Stimulated activated effector memory CD8-positive, alpha-beta T cell treated with anti-CD3 and anti-CD28 coated beads, Interleukin-12 subunit alpha, Interleukin-12 subunit beta, amount 100 ng/mL, for 72 hours (primary cell): ENCODE measurements at regions not wholly inside any gene's neighbourhood (a gene's known extent, or its start where the extent isn't known, plus 50 kb on each side); places are given as distances from the start of the nearest gene placed in this dataset.

Source experiments
- ATAC-seq: fragments of 150-1000 bp; cut with Tn5 transposase; 2 replicates; pipeline ENCODE4 v1.10.0; 2021
- DNase-seq, 2 donors: peaks; one replicate each; pipeline ENCODE4 v3.0.0; 2021 to 2022; ENCODE audit warnings: low spot score in 2 of 2
- H3K27ac Mint-ChIP-seq: one replicate; pipeline ENCODE4 v1.8.0; 2022; ENCODE audit warnings: mild to moderate bottlenecking, mixed read lengths
- H3K36me3 Mint-ChIP-seq: one replicate; pipeline ENCODE4 v1.8.0; 2022; ENCODE audit warnings: mild to moderate bottlenecking, mixed read lengths
- H3K4me1 Mint-ChIP-seq: one replicate; pipeline ENCODE4 v1.8.0; 2022; ENCODE audit warnings: mixed read lengths
- H3K4me3 Mint-ChIP-seq: one replicate; pipeline ENCODE4 v1.8.0; 2022; ENCODE audit warnings: mild to moderate bottlenecking, mixed read lengths
- H3K9me3 Mint-ChIP-seq: one replicate; pipeline ENCODE4 v1.8.0; 2022; ENCODE audit warnings: mixed read lengths

- DNase-seq = no peak
- H3K4me1 Mint-ChIP-seq = no peaks in the 10 kb centered on the region
- H3K9me3 Mint-ChIP-seq = peaks cover 4% of the 10 kb centered on the region
- no peak overlapping the region for H3K27ac Mint-ChIP-seq
- no peak for ATAC-seq
- no peak overlapping the region for H3K4me3 Mint-ChIP-seq
- no peaks in the 10 kb centered on the region for H3K36me3 Mint-ChIP-seq
Measured at GRCh38 chr6:84469144-84469543, 241.7 kb upstream of the CEP162 start.

GRCh38 chr6:84467296-84467695, 239.9 kb upstream of the CEP162 start:
- no peaks in the 10 kb centered on the region for H3K9me3 Mint-ChIP-seq
- no peaks in the 10 kb centered on the region for H3K36me3 Mint-ChIP-seq
- ATAC-seq (no peak), DNase-seq (no peak)
- H3K27ac Mint-ChIP-seq = no peak overlapping the region
- no peaks in the 10 kb centered on the region for H3K4me1 Mint-ChIP-seq
- H3K4me3 Mint-ChIP-seq = no peak overlapping the region

GRCh38 chr6:84466511-84466910, 239.1 kb upstream of the CEP162 start:
- H3K27ac Mint-ChIP-seq = no peak overlapping the region
- DNase-seq (no peak), ATAC-seq (no peak)
- H3K36me3 Mint-ChIP-seq = no peaks in the 10 kb centered on the region
- H3K9me3 Mint-ChIP-seq = no peaks in the 10 kb centered on the region
- H3K4me3 Mint-ChIP-seq = no peak overlapping the region
- no peaks in the 10 kb centered on the region for H3K4me1 Mint-ChIP-seq

- Mint-ChIP-seq H3K4me3 (no peak overlapping the region), H3K4me1 (no peaks in the 10 kb centered on the region), H3K36me3 (no peaks in the 10 kb centered on the region), H3K27ac (no peak overlapping the region), H3K9me3 (no peaks in the 10 kb centered on the region)
- ATAC-seq (no peak), DNase-seq (no peak)
Measured at GRCh38 chr6:84464471-84464870, 237.0 kb upstream of the CEP162 start.

GRCh38 chr6:84462698-84463097, 235.3 kb upstream of the CEP162 start:
- no peak overlapping the region for H3K27ac Mint-ChIP-seq
- DNase-seq = no peak
- H3K4me3 Mint-ChIP-seq = no peak overlapping the region
- no peaks in the 10 kb centered on the region for H3K36me3 Mint-ChIP-seq
- H3K9me3 Mint-ChIP-seq = no peaks in the 10 kb centered on the region
- H3K4me1 Mint-ChIP-seq = no peaks in the 10 kb centered on the region
- no peak for ATAC-seq

GRCh38 chr6:84461461-84461860, 234.0 kb upstream of the CEP162 start:
- Mint-ChIP-seq H3K9me3 (no peaks in the 10 kb centered on the region), H3K36me3 (no peaks in the 10 kb centered on the region), H3K4me3 (no peak overlapping the region), H3K27ac (no peak overlapping the region), H3K4me1 (no peaks in the 10 kb centered on the region)
- no peak for ATAC-seq
- no peak for DNase-seq

GRCh38 chr6:84460491-84460890, 233.0 kb upstream of the CEP162 start:
- no peak for ATAC-seq
- Mint-ChIP-seq H3K36me3 (no peaks in the 10 kb centered on the region), H3K9me3 (no peaks in the 10 kb centered on the region), H3K27ac (no peak overlapping the region), H3K4me3 (no peak overlapping the region), H3K4me1 (no peaks in the 10 kb centered on the region)
- no peak for DNase-seq

GRCh38 chr6:84459401-84459800, 232.0 kb upstream of the CEP162 start:
- Mint-ChIP-seq H3K4me1 (no peaks in the 10 kb centered on the region), H3K4me3 (no peak overlapping the region), H3K9me3 (no peaks in the 10 kb centered on the region), H3K36me3 (no peaks in the 10 kb centered on the region), H3K27ac (no peak overlapping the region)
- DNase-seq = no peak
- ATAC-seq = no peak

- ATAC-seq = no peak
- Mint-ChIP-seq H3K4me1 (no peaks in the 10 kb centered on the region), H3K4me3 (no peak overlapping the region), H3K27ac (no peak overlapping the region), H3K9me3 (no peaks in the 10 kb centered on the region), H3K36me3 (no peaks in the 10 kb centered on the region)
- no peak for DNase-seq
Measured at GRCh38 chr6:84458271-84458670, 230.8 kb upstream of the CEP162 start.

GRCh38 chr6:84457276-84457675, 229.8 kb upstream of the CEP162 start:
- no peaks in the 10 kb centered on the region for H3K36me3 Mint-ChIP-seq
- no peaks in the 10 kb centered on the region for H3K9me3 Mint-ChIP-seq
- no peaks in the 10 kb centered on the region for H3K4me1 Mint-ChIP-seq
- no peak for DNase-seq
- H3K4me3 Mint-ChIP-seq = no peak overlapping the region
- no peak overlapping the region for H3K27ac Mint-ChIP-seq
- ATAC-seq = no peak

GRCh38 chr6:84456803-84457202, 229.4 kb upstream of the CEP162 start:
- ATAC-seq (no peak), DNase-seq (no peak)
- Mint-ChIP-seq H3K9me3 (no peaks in the 10 kb centered on the region), H3K36me3 (no peaks in the 10 kb centered on the region), H3K27ac (no peak overlapping the region), H3K4me3 (no peak overlapping the region), H3K4me1 (no peaks in the 10 kb centered on the region)

- no peaks in the 10 kb centered on the region for H3K36me3 Mint-ChIP-seq
Measured at GRCh38 chr6:84455511-84456029, 228.1 kb upstream of the CEP162 start.

GRCh38 chr6:84453499-84453898, 226.1 kb upstream of the CEP162 start:
- H3K4me3 Mint-ChIP-seq = no peak overlapping the region

More at GRCh38 chr6:84455511-84456029, 228.1 kb upstream of the CEP162 start:
- Mint-ChIP-seq H3K4me1 (no peaks in the 10 kb centered on the region), H3K9me3 (no peaks in the 10 kb centered on the region), H3K4me3 (no peak overlapping the region), H3K27ac (no peak overlapping the region)
- ATAC-seq (no peak), DNase-seq (no peak)

GRCh38 chr6:84450018-84450417, 222.6 kb upstream of the CEP162 start:
- no peaks in the 10 kb centered on the region for H3K9me3 Mint-ChIP-seq
- H3K4me1 Mint-ChIP-seq = no peaks in the 10 kb centered on the region
- no peak overlapping the region for H3K27ac Mint-ChIP-seq
- no peak for ATAC-seq
- H3K36me3 Mint-ChIP-seq = no peaks in the 10 kb centered on the region
- no peak overlapping the region for H3K4me3 Mint-ChIP-seq
- no peak for DNase-seq

More at GRCh38 chr6:84453499-84453898, 226.1 kb upstream of the CEP162 start:
- H3K4me1 Mint-ChIP-seq = no peaks in the 10 kb centered on the region
- no peaks in the 10 kb centered on the region for H3K36me3 Mint-ChIP-seq
- H3K9me3 Mint-ChIP-seq = no peaks in the 10 kb centered on the region
- no peak for DNase-seq
- ATAC-seq = no peak
- H3K27ac Mint-ChIP-seq = no peak overlapping the region

GRCh38 chr6:84449220-84449619, 221.8 kb upstream of the CEP162 start:
- no peak overlapping the region for H3K27ac Mint-ChIP-seq
- H3K9me3 Mint-ChIP-seq = no peaks in the 10 kb centered on the region
- no peak for ATAC-seq
- H3K36me3 Mint-ChIP-seq = no peaks in the 10 kb centered on the region
- DNase-seq = no peak
- H3K4me1 Mint-ChIP-seq = no peaks in the 10 kb centered on the region
- H3K4me3 Mint-ChIP-seq = no peak overlapping the region

GRCh38 chr6:84448331-84448730, 220.9 kb upstream of the CEP162 start:
- ATAC-seq (no peak), DNase-seq (no peak)
- Mint-ChIP-seq H3K36me3 (no peaks in the 10 kb centered on the region), H3K27ac (no peak overlapping the region), H3K9me3 (no peaks in the 10 kb centered on the region), H3K4me1 (no peaks in the 10 kb centered on the region), H3K4me3 (no peak overlapping the region)

GRCh38 chr6:84447651-84448050, 220.2 kb upstream of the CEP162 start:
- H3K4me1 Mint-ChIP-seq = no peaks in the 10 kb centered on the region
- DNase-seq (no peak), ATAC-seq (no peak)
- H3K4me3 Mint-ChIP-seq = no peak overlapping the region
- no peaks in the 10 kb centered on the region for H3K36me3 Mint-ChIP-seq
- H3K9me3 Mint-ChIP-seq = peaks cover 2% of the 10 kb centered on the region
- no peak overlapping the region for H3K27ac Mint-ChIP-seq
